ENCODE measurements at regions not wholly inside any gene's neighbourhood (a gene's known extent, or its start where the extent isn't known, plus 50 kb on each side); places are given as distances from the start of the nearest gene placed in this dataset.
"Not testable (repeated sequence)": the region's sequence is repeated elsewhere in the genome, so short reads cannot be mapped to it uniquely, and the experiment has no call there.

GRCh38 chr2:172261292-172261691 lies 158.6 kb upstream of the DLX2 start:
- Histone ChIP-seq H3K4me1 (ENCODE audit: control insufficient read depth in 1 of 2, insufficient read depth in 2 of 2, low read length in 2 of 2) (no peaks in the 10 kb centered on the region), H4K91ac (ENCODE audit: low read depth, low read length) (no peak overlapping the region), H2AFZ (ENCODE audit: insufficient read depth, low read length, poor library complexity) (no peak overlapping the region), H3K4ac (ENCODE audit: low read depth, low read length) (no peak overlapping the region), H3K18ac (ENCODE audit: low read length) (no peak overlapping the region), H3K27me3 (ENCODE audit: insufficient read depth, low read length) (no peaks in the 10 kb centered on the region), H3K9ac (ENCODE audit: low read length) (no peak overlapping the region), H3K79me2 (ENCODE audit: control insufficient read depth, insufficient read depth, low read length, poor library complexity) (no peaks in the 10 kb centered on the region), H3K23ac (ENCODE audit: low read length) (no peak overlapping the region), H3K79me1 (ENCODE audit: low read length) (no peaks in the 10 kb centered on the region), H2BK12ac (ENCODE audit: low read length) (no peak overlapping the region), H2BK120ac (ENCODE audit: insufficient read depth, low read length, poor library complexity) (no peak overlapping the region), H4K8ac (ENCODE audit: low read depth, low read length) (no peak overlapping the region), H3K14ac (ENCODE audit: low read length) (no peak overlapping the region), H3K36me3 (ENCODE audit: control insufficient read depth in 1 of 2, insufficient read depth in 2 of 2, low read length in 2 of 2) (no peaks in the 10 kb centered on the region), H3K27ac (ENCODE audit: low read depth, low read length) (no peak overlapping the region), H3K4me2 (ENCODE audit: low read length) (no peak overlapping the region), H2BK5ac (ENCODE audit: low read depth, low read length, poor library complexity) (no peak overlapping the region), H4K12ac (ENCODE audit: low read depth, low read length) (no peak overlapping the region), H3K9me3 (ENCODE audit: insufficient read depth, low read depth, low read length) (no peaks in the 10 kb centered on the region), H3K4me3 (ENCODE audit: low read depth, low read length) (no peak overlapping the region), H2AK5ac (ENCODE audit: low read length) (no peak overlapping the region)
- WGBS (ENCODE audit: extremely low coverage, insufficient coverage, insufficient read length), result no CpG with 5 or more reads among the region's 1 CpG
- no peak for DNase-seq

- Histone ChIP-seq H3K79me2 (ENCODE audit: control insufficient read depth, insufficient read depth, low read length, poor library complexity) (no peaks in the 10 kb centered on the region), H3K9ac (ENCODE audit: low read length) (no peak overlapping the region), H2BK120ac (ENCODE audit: insufficient read depth, low read length, poor library complexity) (no peak overlapping the region), H2BK5ac (ENCODE audit: low read depth, low read length, poor library complexity) (no peak overlapping the region), H4K8ac (ENCODE audit: low read depth, low read length) (no peak overlapping the region), H3K18ac (ENCODE audit: low read length) (no peak overlapping the region), H3K27ac (ENCODE audit: low read depth, low read length) (no peak overlapping the region), H2AK5ac (ENCODE audit: low read length) (no peak overlapping the region), H3K4ac (ENCODE audit: low read depth, low read length) (no peak overlapping the region), H4K12ac (ENCODE audit: low read depth, low read length) (no peak overlapping the region), H3K27me3 (ENCODE audit: insufficient read depth, low read length) (no peaks in the 10 kb centered on the region), H2AFZ (ENCODE audit: insufficient read depth, low read length, poor library complexity) (no peak overlapping the region), H3K4me1 (ENCODE audit: control insufficient read depth in 1 of 2, insufficient read depth in 2 of 2, low read length in 2 of 2) (no peaks in the 10 kb centered on the region), H3K9me3 (ENCODE audit: insufficient read depth, low read depth, low read length) (no peaks in the 10 kb centered on the region), H3K4me3 (ENCODE audit: low read depth, low read length) (no peak overlapping the region), H3K4me2 (ENCODE audit: low read length) (no peak overlapping the region), H3K79me1 (ENCODE audit: low read length) (no peaks in the 10 kb centered on the region), H4K91ac (ENCODE audit: low read depth, low read length) (no peak overlapping the region), H3K14ac (ENCODE audit: low read length) (no peak overlapping the region), H3K23ac (ENCODE audit: low read length) (no peak overlapping the region), H3K36me3 (ENCODE audit: control insufficient read depth in 1 of 2, insufficient read depth in 2 of 2, low read length in 2 of 2) (no peaks in the 10 kb centered on the region), H2BK12ac (ENCODE audit: low read length) (no peak overlapping the region)
- WGBS (ENCODE audit: extremely low coverage, insufficient coverage, insufficient read length), result no CpG with 5 or more reads among the region's 2 CpGs
- DNase-seq, result peak in 1 of 2 donors; percentile 71
These were observed 159.8 kb upstream of the DLX2 start for GRCh38 chr2:172262486-172262885.

GRCh38 chr2:172264820-172265219 lies 162.1 kb upstream of the DLX2 start:
- not testable (repeated sequence) for H3K23ac ChIP-seq (ENCODE audit: low read length); H3K79me1 ChIP-seq (ENCODE audit: low read length); H3K4me3 ChIP-seq (ENCODE audit: low read depth, low read length); H2BK5ac ChIP-seq (ENCODE audit: low read depth, low read length, poor library complexity); H3K4me2 ChIP-seq (ENCODE audit: low read length); H2AK5ac ChIP-seq (ENCODE audit: low read length); H2BK120ac ChIP-seq (ENCODE audit: insufficient read depth, low read length, poor library complexity); H3K36me3 ChIP-seq (ENCODE audit: control insufficient read depth in 1 of 2, insufficient read depth in 2 of 2, low read length in 2 of 2); H3K4ac ChIP-seq (ENCODE audit: low read depth, low read length); H2AFZ ChIP-seq (ENCODE audit: insufficient read depth, low read length, poor library complexity); H3K18ac ChIP-seq (ENCODE audit: low read length); H2BK12ac ChIP-seq (ENCODE audit: low read length); H3K14ac ChIP-seq (ENCODE audit: low read length); H4K8ac ChIP-seq (ENCODE audit: low read depth, low read length); H4K91ac ChIP-seq (ENCODE audit: low read depth, low read length); H3K27me3 ChIP-seq (ENCODE audit: insufficient read depth, low read length); H3K4me1 ChIP-seq (ENCODE audit: control insufficient read depth in 1 of 2, insufficient read depth in 2 of 2, low read length in 2 of 2); H3K79me2 ChIP-seq (ENCODE audit: control insufficient read depth, insufficient read depth, low read length, poor library complexity); H3K9me3 ChIP-seq (ENCODE audit: insufficient read depth, low read depth, low read length); DNase-seq; H3K27ac ChIP-seq (ENCODE audit: low read depth, low read length); H4K12ac ChIP-seq (ENCODE audit: low read depth, low read length); H3K9ac ChIP-seq (ENCODE audit: low read length)
- WGBS (ENCODE audit: extremely low coverage, insufficient coverage, insufficient read length), result no CpG with 5 or more reads among the region's 2 CpGs

GRCh38 chr2:172269507-172270244 lies 157.7 kb upstream of the ITGA6 start:
- not testable (repeated sequence) for H3K27ac ChIP-seq (ENCODE audit: low read depth, low read length); H3K79me1 ChIP-seq (ENCODE audit: low read length); H2BK12ac ChIP-seq (ENCODE audit: low read length); H4K91ac ChIP-seq (ENCODE audit: low read depth, low read length); H2BK120ac ChIP-seq (ENCODE audit: insufficient read depth, low read length, poor library complexity); H3K9me3 ChIP-seq (ENCODE audit: insufficient read depth, low read depth, low read length); H2BK5ac ChIP-seq (ENCODE audit: low read depth, low read length, poor library complexity); H4K12ac ChIP-seq (ENCODE audit: low read depth, low read length); H3K4me1 ChIP-seq (ENCODE audit: control insufficient read depth in 1 of 2, insufficient read depth in 2 of 2, low read length in 2 of 2); H3K23ac ChIP-seq (ENCODE audit: low read length); H3K18ac ChIP-seq (ENCODE audit: low read length); H3K9ac ChIP-seq (ENCODE audit: low read length); H2AK5ac ChIP-seq (ENCODE audit: low read length); H3K27me3 ChIP-seq (ENCODE audit: insufficient read depth, low read length); DNase-seq; H3K79me2 ChIP-seq (ENCODE audit: control insufficient read depth, insufficient read depth, low read length, poor library complexity); H3K4me3 ChIP-seq (ENCODE audit: low read depth, low read length); H3K36me3 ChIP-seq (ENCODE audit: control insufficient read depth in 1 of 2, insufficient read depth in 2 of 2, low read length in 2 of 2); H3K4ac ChIP-seq (ENCODE audit: low read depth, low read length); H3K14ac ChIP-seq (ENCODE audit: low read length); H2AFZ ChIP-seq (ENCODE audit: insufficient read depth, low read length, poor library complexity); H3K4me2 ChIP-seq (ENCODE audit: low read length)
- no CpG with 5 or more reads among the region's 7 CpGs for WGBS (ENCODE audit: extremely low coverage, insufficient coverage, insufficient read length)
- H4K8ac ChIP-seq (ENCODE audit: low read depth, low read length), result peak overlapping the region; percentile 13
